HEK293 (cell line): ENCODE measurements at regions not wholly inside any gene's neighbourhood (a gene's known extent, or its start where the extent isn't known, plus 50 kb on each side); places are given as distances from the start of the nearest gene placed in this dataset.

Source experiments
- CTCF ChIA-PET: fragments of 350-600 bp; formaldehyde crosslinking; extraction: SDS; loops from one replicate; lab custom pipeline; 2021; ENCODE audit warnings: antibody characterized with exemption; lab: Yijun Ruan, JAX
- POLR2A ChIA-PET: fragments of 300-600 bp; formaldehyde crosslinking; extraction: SDS; loops from one replicate; lab custom pipeline; 2020; ENCODE audit warnings: antibody characterized with exemption, inconsistent platforms; lab: Yijun Ruan, JAX
- H3K27ac ChIP-seq: fragments of 200-500 bp; sonication (Bioruptor generic); 2 replicates; pipeline ENCODE4 v1.5.1; 2014; ENCODE audit warnings: low read depth, low read length, control low read depth, inconsistent platforms; ENCODE audit errors: extremely low read depth
- H3K36me3 ChIP-seq, 2 experiments: fragments of 200-500 bp in 1 of 2; sonication (Bioruptor generic) in 1 of 2; 1 replicate in 1 of 2; 2 replicates in 1 of 2; pipeline ENCODE4 v1.5.1; 2014 to 2017; ENCODE audit warnings: inconsistent platforms in 2 of 2, low read length in 2 of 2; ENCODE audit not compliant: control insufficient read depth in 2 of 2, insufficient read depth in 1 of 2
- H3K4me1 ChIP-seq: fragments of 200-500 bp; sonication (Bioruptor generic); 2 replicates; pipeline ENCODE4 v1.5.1; 2014; ENCODE audit warnings: mild to moderate bottlenecking, low read length, inconsistent platforms; ENCODE audit not compliant: control insufficient read depth, insufficient read depth
- H3K4me3 ChIP-seq: 2 replicates; pipeline ENCODE4 v1.5.1; 2011; ENCODE audit warnings: low read depth, mild to moderate bottlenecking, control low read depth, low read length, moderate library complexity
- H3K9me3 ChIP-seq: fragments of 200-500 bp; sonication (Bioruptor generic); 2 replicates; pipeline ENCODE4 v1.5.1; 2014; ENCODE audit warnings: low read depth, low read length, inconsistent platforms; ENCODE audit not compliant: control insufficient read depth, insufficient read depth
- INSM2 ChIP-seq: fragments of 450-650 bp; formaldehyde crosslinking; IDR thresholded peaks from 2 replicates; pipeline ENCODE4 v1.5.1; 2016; ENCODE audit warnings: missing biosample characterization, missing genetic modification characterization
- PATZ1 ChIP-seq: fragments of 450-650 bp; formaldehyde crosslinking; IDR thresholded peaks from 2 replicates; pipeline ENCODE4 v1.5.1; 2016; ENCODE audit warnings: missing biosample characterization, missing genetic modification characterization
- SALL2 ChIP-seq: fragments of 450-650 bp; formaldehyde crosslinking; IDR thresholded peaks from 2 replicates; pipeline ENCODE4 v1.5.0; 2017; ENCODE audit warnings: missing biosample characterization, mild to moderate bottlenecking, missing genetic modification characterization, borderline replicate concordance
- SETDB1 ChIP-seq: IDR thresholded peaks from one replicate; pipeline ENCODE4 v1.6.1; 2017; ENCODE audit warnings: mild to moderate bottlenecking, low read length, moderate library complexity, mixed read lengths; ENCODE audit not compliant: insufficient read length
- TSHZ1 ChIP-seq: fragments of 450-650 bp; formaldehyde crosslinking; IDR thresholded peaks from 2 replicates; pipeline ENCODE4 v1.5.1; 2016; ENCODE audit warnings: missing biosample characterization, missing genetic modification characterization, borderline replicate concordance
- ZBTB44 ChIP-seq: fragments of 450-650 bp; IDR thresholded peaks from 2 replicates; pipeline ENCODE4 v1.5.1; 2018; ENCODE audit warnings: missing biosample characterization, mild to moderate bottlenecking, missing genetic modification characterization
- ZBTB6 ChIP-seq: fragments of 450-650 bp; formaldehyde crosslinking; IDR thresholded peaks from 2 replicates; pipeline ENCODE4 v1.5.1; 2017; ENCODE audit warnings: missing biosample characterization, missing genetic modification characterization
- ZNF146 ChIP-seq: fragments of 450-650 bp; formaldehyde crosslinking; IDR thresholded peaks from 2 replicates; pipeline ENCODE4 v1.5.1; 2016; ENCODE audit warnings: missing biosample characterization, missing genetic modification characterization
- ZNF155 ChIP-seq: fragments of 450-650 bp; formaldehyde crosslinking; IDR thresholded peaks from 2 replicates; pipeline ENCODE4 v1.5.1; 2016; ENCODE audit warnings: missing biosample characterization, missing genetic modification characterization
- ZNF16 ChIP-seq: fragments of 450-650 bp; formaldehyde crosslinking; IDR thresholded peaks from 2 replicates; pipeline ENCODE4 v1.5.1; 2016; ENCODE audit warnings: low read depth, missing biosample characterization, missing genetic modification characterization
- ZNF221 ChIP-seq: fragments of 450-650 bp; formaldehyde crosslinking; IDR thresholded peaks from 2 replicates; pipeline ENCODE4 v1.5.1; 2017; ENCODE audit warnings: missing biosample characterization, missing genetic modification characterization, borderline replicate concordance
- ZNF292 ChIP-seq: fragments of 450-650 bp; formaldehyde crosslinking; IDR thresholded peaks from 2 replicates; pipeline ENCODE4 v1.5.1; 2016; ENCODE audit warnings: low read depth, missing biosample characterization, missing genetic modification characterization, borderline replicate concordance
- ZNF302 ChIP-seq: fragments of 450-650 bp; formaldehyde crosslinking; IDR thresholded peaks from 2 replicates; pipeline ENCODE4 v1.5.1; 2016; ENCODE audit warnings: missing biosample characterization, missing genetic modification characterization, low read depth
- ZNF350 ChIP-seq: fragments of 450-650 bp; formaldehyde crosslinking; IDR thresholded peaks from 2 replicates; pipeline ENCODE4 v1.5.0; 2017; ENCODE audit warnings: missing biosample characterization, mild to moderate bottlenecking, missing genetic modification characterization
- ZNF529 ChIP-seq: fragments of 450-650 bp; formaldehyde crosslinking; IDR thresholded peaks from 2 replicates; pipeline ENCODE4 v1.5.1; 2017; ENCODE audit warnings: missing genetic modification characterization, missing biosample characterization; ENCODE audit not compliant: insufficient replicate concordance
- ZNF561 ChIP-seq: fragments of 450-650 bp; IDR thresholded peaks from 2 replicates; pipeline ENCODE4 v1.5.1; 2018; ENCODE audit warnings: missing biosample characterization, missing genetic modification characterization, borderline replicate concordance
- ZNF610 ChIP-seq: fragments of 450-650 bp; formaldehyde crosslinking; IDR thresholded peaks from 2 replicates; pipeline ENCODE4 v1.5.1; 2016; ENCODE audit warnings: missing biosample characterization, missing genetic modification characterization, borderline replicate concordance
- ZNF830 ChIP-seq: fragments of 450-650 bp; IDR thresholded peaks from 2 replicates; pipeline ENCODE4 v1.5.0; 2018; ENCODE audit warnings: missing biosample characterization, missing genetic modification characterization, low read depth, mild to moderate bottlenecking, moderate library complexity
- ZSCAN30 ChIP-seq: fragments of 450-650 bp; IDR thresholded peaks from 2 replicates; pipeline ENCODE4 v1.5.1; 2018; ENCODE audit warnings: missing biosample characterization, mild to moderate bottlenecking, missing genetic modification characterization, moderate library complexity

GRCh38 chr3:26472345-26472744 lies 150.2 kb upstream of the LRRC3B start:
- TF ChIP-seq ZNF610 (tag by site-specific recombination) (no peak), INSM2 (tag by site-specific recombination) (no peak), ZNF830 (tag by site-specific recombination) (no peak), ZSCAN30 (tag by site-specific recombination) (no peak), ZNF146 (no peak), ZBTB44 (tag by site-specific recombination) (no peak), ZNF16 (tag by site-specific recombination) (no peak), ZNF302 (no peak), TSHZ1 (no peak), ZNF221 (tag by site-specific recombination) (no peak), SETDB1 (no peak), PATZ1 (tag by site-specific recombination) (no peak), ZNF529 (tag by site-specific recombination) (no peak), ZBTB6 (tag by site-specific recombination) (no peak), ZNF350 (tag by site-specific recombination) (no peak), ZNF561 (no peak), SALL2 (tag by site-specific recombination) (no peak), ZNF155 (no peak), ZNF292 (tag by site-specific recombination) (no peak)
- CTCF ChIA-PET = no interaction called here
- POLR2A ChIA-PET = no interaction called here

More at GRCh38 chr3:26472345-26472744, 150.2 kb upstream of the LRRC3B start:
- Histone ChIP-seq H3K27ac (no peak overlapping the region), H3K4me3 (no peak overlapping the region), H3K4me1 (no peaks in the 10 kb centered on the region), H3K9me3 (no peaks in the 10 kb centered on the region), H3K36me3 (no peaks in the 10 kb centered on the region)
